ENCODE measurements at regions not wholly inside any gene's neighbourhood (a gene's known extent, or its start where the extent isn't known, plus 50 kb on each side); places are given as distances from the start of the nearest gene placed in this dataset.

GRCh38 chr5:98690002-98690401 lies 83.5 kb upstream of the RGMB start:
- Mint-ChIP-seq H3K9me3 (ENCODE audit: unreplicated experiment) (no peaks in the 10 kb centered on the region), H3K27me3 (ENCODE audit: insufficient read depth, unreplicated experiment) (no peaks in the 10 kb centered on the region), H3K36me3 (ENCODE audit: insufficient read depth, unreplicated experiment) (no peaks in the 10 kb centered on the region), H3K4me1 (ENCODE audit: low read depth, unreplicated experiment) (no peaks in the 10 kb centered on the region), H3K27ac (ENCODE audit: unreplicated experiment) (no peak overlapping the region), H3K4me3 (ENCODE audit: unreplicated experiment) (no peak overlapping the region)
- Histone ChIP-seq H3K4me3 (ENCODE audit: low read depth, low read length) (no peak overlapping the region), H3K27me3 (replicated peaks; ENCODE audit: control insufficient read depth, insufficient read depth, low read length) (no peaks in the 10 kb centered on the region), H3K4me1 (no peaks in the 10 kb centered on the region), H3K9me3 (no peaks in the 10 kb centered on the region), H3K36me3 (ENCODE audit: control insufficient read depth, insufficient read depth, low read length) (no peaks in the 10 kb centered on the region)
- no peak for DNase-seq
- intact Hi-C loops (cut with micrococcal nuclease; ENCODE audit: unreplicated experiment) = no loop called here
- ChIA-PET CTCF (no interaction called here), POLR2A (no interaction called here)
- no TSS peak for BruUV-seq (replicated peaks)
- no peak for TF ChIP-seq CTCF (IDR thresholded peaks at IDR 0.05; ENCODE audit: insufficient read depth in 1 of 2, low read depth in 1 of 2, low read length in 1 of 2, severe bottlenecking in 1 of 2, unreplicated experiment in 1 of 2)

GRCh38 chr5:98694902-98695301 lies 78.6 kb upstream of the RGMB start:
- H3K27ac Mint-ChIP-seq (ENCODE audit: unreplicated experiment) = no peak overlapping the region
- DNase-seq = no peak
- no TSS peak for BruUV-seq (replicated peaks)
- no peaks in the 10 kb centered on the region for H3K4me1 ChIP-seq
- intact Hi-C loops (cut with micrococcal nuclease; ENCODE audit: unreplicated experiment) = no loop called here
- no peaks in the 10 kb centered on the region for H3K27me3 ChIP-seq (replicated peaks; ENCODE audit: control insufficient read depth, insufficient read depth, low read length)
- no peaks in the 10 kb centered on the region for H3K4me1 Mint-ChIP-seq (ENCODE audit: low read depth, unreplicated experiment)
- no peak overlapping the region for H3K4me3 Mint-ChIP-seq (ENCODE audit: unreplicated experiment)
- H3K4me3 ChIP-seq (ENCODE audit: low read depth, low read length) = no peak overlapping the region
- no peaks in the 10 kb centered on the region for H3K36me3 ChIP-seq (ENCODE audit: control insufficient read depth, insufficient read depth, low read length)
- H3K27me3 Mint-ChIP-seq (ENCODE audit: insufficient read depth, unreplicated experiment) = no peaks in the 10 kb centered on the region
- no peaks in the 10 kb centered on the region for H3K9me3 Mint-ChIP-seq (ENCODE audit: unreplicated experiment)
- no peak for TF ChIP-seq CTCF (IDR thresholded peaks at IDR 0.05; ENCODE audit: insufficient read depth in 1 of 2, low read depth in 1 of 2, low read length in 1 of 2, severe bottlenecking in 1 of 2, unreplicated experiment in 1 of 2)
- H3K36me3 Mint-ChIP-seq (ENCODE audit: insufficient read depth, unreplicated experiment) = no peaks in the 10 kb centered on the region
- H3K9me3 ChIP-seq = no peaks in the 10 kb centered on the region
- ChIA-PET POLR2A (no interaction called here), CTCF (no interaction called here)

GRCh38 chr5:98698359-98698758 lies 75.1 kb upstream of the RGMB start:
- peaks cover 22% of the 10 kb centered on the region for H3K9me3 Mint-ChIP-seq (ENCODE audit: unreplicated experiment)
- POLR2A ChIA-PET = no interaction called here
- no peaks in the 10 kb centered on the region for H3K27me3 ChIP-seq (replicated peaks; ENCODE audit: control insufficient read depth, insufficient read depth, low read length)
- H3K4me3 ChIP-seq (ENCODE audit: low read depth, low read length) = no peak overlapping the region
- no peaks in the 10 kb centered on the region for H3K4me1 ChIP-seq
- no peaks in the 10 kb centered on the region for H3K4me1 Mint-ChIP-seq (ENCODE audit: low read depth, unreplicated experiment)
- BruUV-seq (replicated peaks) = no TSS peak
- intact Hi-C loops (cut with micrococcal nuclease; ENCODE audit: unreplicated experiment) = no loop called here
- H3K36me3 ChIP-seq (ENCODE audit: control insufficient read depth, insufficient read depth, low read length) = no peaks in the 10 kb centered on the region
- no peaks in the 10 kb centered on the region for H3K27me3 Mint-ChIP-seq (ENCODE audit: insufficient read depth, unreplicated experiment)
- no peaks in the 10 kb centered on the region for H3K36me3 Mint-ChIP-seq (ENCODE audit: insufficient read depth, unreplicated experiment)
- no peak overlapping the region for H3K27ac Mint-ChIP-seq (ENCODE audit: unreplicated experiment)
- CTCF ChIA-PET = no interaction called here
- no peak for TF ChIP-seq CTCF (IDR thresholded peaks at IDR 0.05; ENCODE audit: insufficient read depth in 1 of 2, low read depth in 1 of 2, low read length in 1 of 2, severe bottlenecking in 1 of 2, unreplicated experiment in 1 of 2)
- no peak overlapping the region for H3K4me3 Mint-ChIP-seq (ENCODE audit: unreplicated experiment)
- no peak for DNase-seq
- peaks cover 4% of the 10 kb centered on the region for H3K9me3 ChIP-seq
